GM23248 (cell line): ENCODE measurements at regions not wholly inside any gene's neighbourhood (a gene's known extent, or its start where the extent isn't known, plus 50 kb on each side); places are given as distances from the start of the nearest gene placed in this dataset.

Source experiments
- DNase-seq: peaks from one replicate; pipeline ENCODE4 v3.0.0-alpha.2; 2015
- H2AFZ ChIP-seq: fragments of 200-600 bp; sonication (generic); 2 replicates; pipeline ENCODE4 v1.6.1; 2016; ENCODE audit warnings: antibody characterized with exemption
- H3F3A ChIP-seq: fragments of 200-600 bp; sonication (generic); 2 replicates; pipeline ENCODE4 v1.6.1; 2016; ENCODE audit warnings: mild to moderate bottlenecking, antibody characterized with exemption, mixed run types; ENCODE audit not compliant: insufficient read depth
- H3K27ac ChIP-seq: fragments of 200-600 bp; sonication (generic); 2 replicates; pipeline ENCODE4 v1.5.1; 2016; ENCODE audit warnings: mild to moderate bottlenecking
- H3K27me3 ChIP-seq: fragments of 200-600 bp; sonication (generic); replicated peaks from 2 replicates; pipeline ENCODE4 v1.6.1; 2016; ENCODE audit warnings: mild to moderate bottlenecking; ENCODE audit not compliant: insufficient read depth
- H3K36me3 ChIP-seq: fragments of 200-600 bp; sonication (generic); 2 replicates; pipeline ENCODE4 v1.6.1; 2016; ENCODE audit warnings: low read depth, mild to moderate bottlenecking
- H3K4me1 ChIP-seq: fragments of 200-600 bp; sonication (generic); 2 replicates; pipeline ENCODE4 v1.6.1; 2016; ENCODE audit warnings: mild to moderate bottlenecking; ENCODE audit not compliant: insufficient read depth
- H3K4me2 ChIP-seq: fragments of 200-600 bp; sonication (generic); one replicate; pipeline ENCODE4 v1.6.1; 2016; ENCODE audit warnings: mild to moderate bottlenecking; ENCODE audit not compliant: unreplicated experiment
- H3K4me3 ChIP-seq: fragments of 200-600 bp; sonication (generic); 2 replicates; pipeline ENCODE4 v1.5.1; 2016; ENCODE audit warnings: mild to moderate bottlenecking
- H3K79me2 ChIP-seq: fragments of 200-600 bp; sonication (generic); 2 replicates; pipeline ENCODE4 v1.6.1; 2016; ENCODE audit warnings: mild to moderate bottlenecking; ENCODE audit not compliant: insufficient read depth
- H3K9ac ChIP-seq: fragments of 200-600 bp; sonication (generic); 2 replicates; pipeline ENCODE4 v1.6.1; 2016; ENCODE audit warnings: mild to moderate bottlenecking
- H3K9me2 ChIP-seq: fragments of 200-600 bp; sonication (generic); 2 replicates; pipeline ENCODE4 v1.6.1; 2016; ENCODE audit warnings: mixed run types, mild to moderate bottlenecking, moderate library complexity; ENCODE audit not compliant: insufficient read depth
- H3K9me3 ChIP-seq: fragments of 200-600 bp; sonication (generic); one replicate; pipeline ENCODE4 v1.6.1; 2017; ENCODE audit warnings: low read depth
- H4K20me1 ChIP-seq: fragments of 200-600 bp; sonication (generic); 2 replicates; pipeline ENCODE4 v1.6.0; 2016; ENCODE audit not compliant: insufficient read depth
- EZH2 ChIP-seq: fragments of 200-600 bp; sonication (generic); IDR thresholded peaks from 2 replicates; pipeline ENCODE4 v1.6.1; 2018; ENCODE audit warnings: antibody characterized with exemption, mild to moderate bottlenecking; ENCODE audit not compliant: insufficient read depth, poor library complexity, severe bottlenecking
- EZH2phosphoT487 ChIP-seq: fragments of 200-600 bp; sonication (generic); IDR thresholded peaks from 2 replicates; pipeline ENCODE4 v1.6.1; 2018; ENCODE audit warnings: antibody characterized with exemption, moderate library complexity, mild to moderate bottlenecking, low read depth; ENCODE audit not compliant: insufficient read depth
- WGBS, 2 experiments: methylation state at CpG; one replicate each; pipeline ENCODE4 v1.1.6; 2015 to 2017; ENCODE audit warnings: low lambda C conversion rate in 2 of 2, low coverage in 1 of 2; ENCODE audit errors: missing lambda C conversion rate in 2 of 2; 5-methylcytosine and 5-hydroxymethylcytosine counted together
- in situ Hi-C: fragments of 300-500 bp; cut with MboI; formaldehyde crosslinking; loops from 2 replicates; pipeline ENCODE4 v1.15.0; 2020

GRCh38 chr5:4513381-4513780 is 626.7 kb upstream of the ADAMTS16 start:
- Histone ChIP-seq H3K27me3 (peaks cover 7% of the 10 kb centered on the region), H3K9me2 (no peaks in the 10 kb centered on the region), H3K79me2 (no peaks in the 10 kb centered on the region), H3K4me3 (no peak overlapping the region), H3K4me1 (no peaks in the 10 kb centered on the region), H3K4me2 (no peak overlapping the region), H4K20me1 (no peaks in the 10 kb centered on the region), H3K36me3 (no peaks in the 10 kb centered on the region), H3K27ac (no peak overlapping the region), H2AFZ (no peak overlapping the region), H3K9me3 (no peaks in the 10 kb centered on the region), H3K9ac (no peak overlapping the region), H3F3A (no peaks in the 10 kb centered on the region)
- in situ Hi-C loops: no loop called here
- 49% methylated on average over 4 of the region's 4 CpGs for WGBS, 2 experiments
- TF ChIP-seq EZH2 (no peak), EZH2phosphoT487 (no peak)
- DNase-seq: no peak

GRCh38 chr5:4514067-4514648 is 626.0 kb upstream of the ADAMTS16 start:
- no peak for TF ChIP-seq EZH2
- TF ChIP-seq EZH2phosphoT487: no peak
- in situ Hi-C loops: no loop called here
- Histone ChIP-seq H3K9ac (no peak overlapping the region), H3K36me3 (no peaks in the 10 kb centered on the region), H2AFZ (no peak overlapping the region), H3K9me3 (no peaks in the 10 kb centered on the region), H3F3A (no peaks in the 10 kb centered on the region), H3K79me2 (no peaks in the 10 kb centered on the region), H3K9me2 (no peaks in the 10 kb centered on the region), H3K4me2 (no peak overlapping the region), H4K20me1 (no peaks in the 10 kb centered on the region), H3K4me3 (no peak overlapping the region), H3K27me3 (peaks cover 7% of the 10 kb centered on the region), H3K4me1 (no peaks in the 10 kb centered on the region), H3K27ac (no peak overlapping the region)
- DNase-seq: no peak
- WGBS, 2 experiments: 61 to 62% methylated on average over 8 of the region's 8 CpGs

GRCh38 chr5:4518903-4519672 is 621.0 kb upstream of the ADAMTS16 start:
- no peak for TF ChIP-seq EZH2
- no peak for TF ChIP-seq EZH2phosphoT487
- no peaks in the 10 kb centered on the region for H4K20me1 ChIP-seq
- 63 to 67% methylated on average over 10 of the region's 10 CpGs for WGBS, 2 experiments
- no peaks in the 10 kb centered on the region for H3K27me3 ChIP-seq
- H3K9ac ChIP-seq: no peak overlapping the region
- H3K4me3 ChIP-seq: no peak overlapping the region
- H3F3A ChIP-seq: no peaks in the 10 kb centered on the region
- no peak overlapping the region for H3K4me2 ChIP-seq
- H3K4me1 ChIP-seq: no peaks in the 10 kb centered on the region
- H2AFZ ChIP-seq: no peak overlapping the region
- no peak for DNase-seq
- H3K9me3 ChIP-seq: no peaks in the 10 kb centered on the region
- no peaks in the 10 kb centered on the region for H3K79me2 ChIP-seq
- in situ Hi-C loops: no loop called here
- H3K9me2 ChIP-seq: no peaks in the 10 kb centered on the region
- no peak overlapping the region for H3K27ac ChIP-seq
- no peaks in the 10 kb centered on the region for H3K36me3 ChIP-seq

GRCh38 chr5:4520559-4520958 is 619.6 kb upstream of the ADAMTS16 start:
- TF ChIP-seq EZH2phosphoT487 (no peak), EZH2 (no peak)

More at GRCh38 chr5:4520559-4520958, 619.6 kb upstream of the ADAMTS16 start:
- in situ Hi-C loops: no loop called here
- Histone ChIP-seq H2AFZ (no peak overlapping the region), H3K4me3 (no peak overlapping the region), H3K9me3 (no peaks in the 10 kb centered on the region), H3K4me2 (no peak overlapping the region), H3K27ac (no peak overlapping the region), H3F3A (no peaks in the 10 kb centered on the region), H4K20me1 (no peaks in the 10 kb centered on the region), H3K9ac (no peak overlapping the region), H3K36me3 (no peaks in the 10 kb centered on the region), H3K4me1 (no peaks in the 10 kb centered on the region), H3K79me2 (no peaks in the 10 kb centered on the region), H3K27me3 (no peaks in the 10 kb centered on the region), H3K9me2 (no peaks in the 10 kb centered on the region)
- WGBS, 2 experiments: 12 to 22% methylated on average over 1 of the region's 1 CpG
- DNase-seq: no peak
